ENCODE measurements at regions not wholly inside any gene's neighbourhood (a gene's known extent, or its start where the extent isn't known, plus 50 kb on each side); places are given as distances from the start of the nearest gene placed in this dataset.

DNA sequence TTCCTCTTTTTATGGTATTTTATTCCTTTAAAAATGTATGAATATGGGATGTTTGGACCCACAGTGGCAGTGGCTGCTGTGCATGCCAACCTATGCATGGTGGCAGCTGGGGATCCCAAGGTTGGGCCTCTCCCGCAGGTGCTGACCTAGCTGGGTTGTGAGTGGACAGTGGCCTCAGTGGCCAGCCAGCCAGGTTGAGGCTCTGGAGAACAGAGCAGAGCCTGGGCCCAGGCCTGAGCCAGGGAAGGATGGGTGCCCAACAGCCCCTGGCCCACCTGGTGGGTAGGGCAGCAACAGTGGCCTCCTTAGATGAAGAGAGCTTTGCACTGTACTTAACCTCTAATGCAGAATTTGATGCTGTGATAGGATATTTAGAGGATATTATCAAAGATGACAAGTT, 624.8 kb downstream of the CHSY3 start:
- TF ChIP-seq MTA3 (IDR thresholded peaks at IDR 0.05; ENCODE audit: borderline replicate concordance) (no peak), TGIF2 (CRISPR knock-in tag; IDR thresholded peaks at IDR 0.05) (no peak), ZC3H4 (CRISPR knock-in tag; IDR thresholded peaks at IDR 0.05; ENCODE audit: borderline replicate concordance) (no peak), ETV6 (IDR thresholded peaks at IDR 0.05; ENCODE audit: borderline replicate concordance in 1 of 2, low read depth in 2 of 2, low read length in 1 of 2) (no peak), ETV6 (CRISPR knock-in tag; IDR thresholded peaks at IDR 0.05; ENCODE audit: borderline replicate concordance) (no peak), PHF21A (IDR thresholded peaks at IDR 0.05; ENCODE audit: borderline replicate concordance, low read depth) (no peak), ZNF668 (CRISPR knock-in tag; IDR thresholded peaks at IDR 0.05) (no peak), SAFB2 (IDR thresholded peaks at IDR 0.05; ENCODE audit: borderline replicate concordance, low read depth, low read length, severe bottlenecking) (no peak), KDM4B (IDR thresholded peaks at IDR 0.05; ENCODE audit: borderline replicate concordance in 2 of 2, low read depth in 1 of 2) (no peak), FOXK1 (CRISPR knock-in tag; IDR thresholded peaks at IDR 0.05; ENCODE audit: borderline replicate concordance) (no peak), BRCA1 (IDR thresholded peaks at IDR 0.05) (no peak), BRCA1 (CRISPR knock-in tag; IDR thresholded peaks at IDR 0.05) (no peak)
- TF ChIP-seq, protein P1, sequence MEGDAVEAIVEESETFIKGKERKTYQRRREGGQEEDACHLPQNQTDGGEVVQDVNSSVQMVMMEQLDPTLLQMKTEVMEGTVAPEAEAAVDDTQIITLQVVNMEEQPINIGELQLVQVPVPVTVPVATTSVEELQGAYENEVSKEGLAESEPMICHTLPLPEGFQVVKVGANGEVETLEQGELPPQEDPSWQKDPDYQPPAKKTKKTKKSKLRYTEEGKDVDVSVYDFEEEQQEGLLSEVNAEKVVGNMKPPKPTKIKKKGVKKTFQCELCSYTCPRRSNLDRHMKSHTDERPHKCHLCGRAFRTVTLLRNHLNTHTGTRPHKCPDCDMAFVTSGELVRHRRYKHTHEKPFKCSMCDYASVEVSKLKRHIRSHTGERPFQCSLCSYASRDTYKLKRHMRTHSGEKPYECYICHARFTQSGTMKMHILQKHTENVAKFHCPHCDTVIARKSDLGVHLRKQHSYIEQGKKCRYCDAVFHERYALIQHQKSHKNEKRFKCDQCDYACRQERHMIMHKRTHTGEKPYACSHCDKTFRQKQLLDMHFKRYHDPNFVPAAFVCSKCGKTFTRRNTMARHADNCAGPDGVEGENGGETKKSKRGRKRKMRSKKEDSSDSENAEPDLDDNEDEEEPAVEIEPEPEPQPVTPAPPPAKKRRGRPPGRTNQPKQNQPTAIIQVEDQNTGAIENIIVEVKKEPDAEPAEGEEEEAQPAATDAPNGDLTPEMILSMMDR (IDR thresholded peaks at IDR 0.05 in 2 of 3, conservative IDR thresholded peaks at IDR 0.05 in 1 of 3; ENCODE audit: insufficient read depth in 2 of 3, low read depth in 1 of 3, low read length in 3 of 3) = no peak
- TF ChIP-seq, protein P2, sequence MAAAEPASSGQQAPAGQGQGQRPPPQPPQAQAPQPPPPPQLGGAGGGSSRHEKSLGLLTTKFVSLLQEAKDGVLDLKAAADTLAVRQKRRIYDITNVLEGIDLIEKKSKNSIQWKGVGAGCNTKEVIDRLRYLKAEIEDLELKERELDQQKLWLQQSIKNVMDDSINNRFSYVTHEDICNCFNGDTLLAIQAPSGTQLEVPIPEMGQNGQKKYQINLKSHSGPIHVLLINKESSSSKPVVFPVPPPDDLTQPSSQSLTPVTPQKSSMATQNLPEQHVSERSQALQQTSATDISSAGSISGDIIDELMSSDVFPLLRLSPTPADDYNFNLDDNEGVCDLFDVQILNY (CRISPR knock-in tag; IDR thresholded peaks at IDR 0.05) = no peak
- TF ChIP-seq, protein P3, sequence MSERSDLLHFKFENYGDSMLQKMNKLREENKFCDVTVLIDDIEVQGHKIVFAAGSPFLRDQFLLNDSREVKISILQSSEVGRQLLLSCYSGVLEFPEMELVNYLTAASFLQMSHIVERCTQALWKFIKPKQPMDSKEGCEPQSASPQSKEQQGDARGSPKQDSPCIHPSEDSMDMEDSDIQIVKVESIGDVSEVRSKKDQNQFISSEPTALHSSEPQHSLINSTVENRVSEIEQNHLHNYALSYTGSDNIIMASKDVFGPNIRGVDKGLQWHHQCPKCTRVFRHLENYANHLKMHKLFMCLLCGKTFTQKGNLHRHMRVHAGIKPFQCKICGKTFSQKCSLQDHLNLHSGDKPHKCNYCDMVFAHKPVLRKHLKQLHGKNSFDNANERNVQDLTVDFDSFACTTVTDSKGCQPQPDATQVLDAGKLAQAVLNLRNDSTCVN (CRISPR knock-in tag; IDR thresholded peaks at IDR 0.05) = no peak
